GM19463 (cell line): ENCODE measurements at regions not wholly inside any gene's neighbourhood (a gene's known extent, or its start where the extent isn't known, plus 50 kb on each side); places are given as distances from the start of the nearest gene placed in this dataset.

Source experiments
- ATAC-seq: cut with Tn5 transposase; IDR thresholded peaks from one replicate; pipeline ENCODE4 v1.9.1; 2021; ENCODE audit warnings: mild to moderate bottlenecking, moderate library complexity; ENCODE audit not compliant: unreplicated experiment

DNA sequence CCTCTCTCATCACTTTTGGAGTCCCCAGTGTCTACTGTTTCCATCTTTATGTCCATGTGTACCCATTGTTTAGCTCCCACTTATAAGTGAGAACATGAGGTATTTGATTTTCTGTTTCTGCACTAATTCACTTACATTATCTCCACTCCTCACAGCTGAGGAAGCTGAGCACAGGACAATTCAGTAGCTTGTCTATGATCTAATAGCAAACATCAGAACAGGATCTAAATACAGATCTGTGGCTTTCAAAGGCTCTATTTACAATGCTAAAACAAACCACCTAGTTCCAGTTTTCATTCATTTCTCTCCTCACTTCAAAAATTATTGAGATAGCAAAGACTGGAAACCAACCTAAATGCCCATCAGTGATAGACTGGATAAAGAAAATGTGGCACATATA, 52.0 kb upstream of the DDX18 start:
- no peak for ATAC-seq

DNA sequence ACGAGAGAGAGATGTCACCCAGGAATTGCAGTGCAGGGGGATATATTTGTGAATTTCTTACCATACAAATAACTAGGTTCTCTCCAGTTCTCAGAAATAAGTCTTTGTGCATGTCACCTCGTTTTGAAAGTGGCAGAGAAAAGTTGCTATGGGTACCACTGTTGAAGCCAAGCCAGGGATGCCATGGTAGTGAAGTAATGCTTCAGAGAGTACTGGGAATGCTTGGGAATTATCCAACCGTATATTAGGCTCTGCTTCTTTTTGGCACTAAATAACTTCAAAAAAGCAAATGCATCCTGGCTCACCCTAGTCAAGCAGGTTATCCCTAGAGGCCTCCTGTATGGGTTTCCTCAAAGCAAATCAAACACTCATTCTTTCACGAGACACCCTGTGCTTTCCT, 50.7 kb upstream of the DDX18 start:
- no peak for ATAC-seq
